Bronchial epithelial cell (primary cell): ENCODE measurements at regions not wholly inside any gene's neighbourhood (a gene's known extent, or its start where the extent isn't known, plus 50 kb on each side); places are given as distances from the start of the nearest gene placed in this dataset.

Experiments used
- DNase-seq: peaks from one replicate; pipeline ENCODE4 v3.0.0-alpha.2; 2010; ENCODE audit warnings: low read depth
- FAIRE-seq: peaks from 2 replicates; lab custom pipeline; 2011; peaks lifted over from hg19 to GRCh38; lab: Jason Lieb, UNC
- H3K27me3 ChIP-seq: 2 replicates; pipeline ENCODE4 v1.5.1; 2011; ENCODE audit warnings: low read length; ENCODE audit not compliant: control insufficient read depth, insufficient read depth
- H3K36me3 ChIP-seq: 2 replicates; pipeline ENCODE4 v1.5.1; 2011; ENCODE audit warnings: low read length; ENCODE audit not compliant: control insufficient read depth, insufficient read depth
- H3K4me3 ChIP-seq: 2 replicates; pipeline ENCODE4 v1.5.1; 2011; ENCODE audit warnings: mild to moderate bottlenecking, low read depth, low read length, control low read depth
- TF ChIP-seq, protein P1 (sequence below): IDR thresholded peaks from 2 replicates; pipeline ENCODE4 v1.5.1; 2011; ENCODE audit warnings: mild to moderate bottlenecking, moderate library complexity, low read length, control low read depth, inconsistent platforms; ENCODE audit not compliant: insufficient read depth, severe bottlenecking

DNA sequence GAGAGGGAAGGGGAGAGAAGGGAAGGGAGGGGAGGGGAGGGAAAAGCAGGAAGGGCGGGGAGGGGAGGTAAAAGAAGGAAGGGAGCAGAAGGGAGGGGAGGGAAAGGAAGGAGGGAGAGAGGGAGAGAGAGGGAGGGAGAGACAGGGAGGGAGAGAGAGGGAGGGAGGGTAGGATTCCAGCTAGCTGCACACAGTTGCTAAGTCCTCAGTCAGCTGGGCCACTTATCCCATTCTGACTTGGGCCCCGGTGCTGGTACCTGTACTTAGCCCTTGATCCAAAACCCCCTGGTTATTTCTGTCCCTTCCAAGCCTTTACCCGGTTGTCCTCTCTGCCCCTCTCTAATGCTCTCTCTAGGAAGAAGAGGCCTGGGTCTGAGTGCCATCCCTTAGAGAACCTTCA is 211.4 kb downstream of the TTC32 start:
- no peak overlapping the region for H3K4me3 ChIP-seq
- H3K36me3 ChIP-seq: no peaks in the 10 kb centered on the region
- no peak for DNase-seq
- no peak for FAIRE-seq
- TF ChIP-seq, protein P1, sequence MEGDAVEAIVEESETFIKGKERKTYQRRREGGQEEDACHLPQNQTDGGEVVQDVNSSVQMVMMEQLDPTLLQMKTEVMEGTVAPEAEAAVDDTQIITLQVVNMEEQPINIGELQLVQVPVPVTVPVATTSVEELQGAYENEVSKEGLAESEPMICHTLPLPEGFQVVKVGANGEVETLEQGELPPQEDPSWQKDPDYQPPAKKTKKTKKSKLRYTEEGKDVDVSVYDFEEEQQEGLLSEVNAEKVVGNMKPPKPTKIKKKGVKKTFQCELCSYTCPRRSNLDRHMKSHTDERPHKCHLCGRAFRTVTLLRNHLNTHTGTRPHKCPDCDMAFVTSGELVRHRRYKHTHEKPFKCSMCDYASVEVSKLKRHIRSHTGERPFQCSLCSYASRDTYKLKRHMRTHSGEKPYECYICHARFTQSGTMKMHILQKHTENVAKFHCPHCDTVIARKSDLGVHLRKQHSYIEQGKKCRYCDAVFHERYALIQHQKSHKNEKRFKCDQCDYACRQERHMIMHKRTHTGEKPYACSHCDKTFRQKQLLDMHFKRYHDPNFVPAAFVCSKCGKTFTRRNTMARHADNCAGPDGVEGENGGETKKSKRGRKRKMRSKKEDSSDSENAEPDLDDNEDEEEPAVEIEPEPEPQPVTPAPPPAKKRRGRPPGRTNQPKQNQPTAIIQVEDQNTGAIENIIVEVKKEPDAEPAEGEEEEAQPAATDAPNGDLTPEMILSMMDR: no peak
- H3K27me3 ChIP-seq: peaks cover 1% of the 10 kb centered on the region

DNA sequence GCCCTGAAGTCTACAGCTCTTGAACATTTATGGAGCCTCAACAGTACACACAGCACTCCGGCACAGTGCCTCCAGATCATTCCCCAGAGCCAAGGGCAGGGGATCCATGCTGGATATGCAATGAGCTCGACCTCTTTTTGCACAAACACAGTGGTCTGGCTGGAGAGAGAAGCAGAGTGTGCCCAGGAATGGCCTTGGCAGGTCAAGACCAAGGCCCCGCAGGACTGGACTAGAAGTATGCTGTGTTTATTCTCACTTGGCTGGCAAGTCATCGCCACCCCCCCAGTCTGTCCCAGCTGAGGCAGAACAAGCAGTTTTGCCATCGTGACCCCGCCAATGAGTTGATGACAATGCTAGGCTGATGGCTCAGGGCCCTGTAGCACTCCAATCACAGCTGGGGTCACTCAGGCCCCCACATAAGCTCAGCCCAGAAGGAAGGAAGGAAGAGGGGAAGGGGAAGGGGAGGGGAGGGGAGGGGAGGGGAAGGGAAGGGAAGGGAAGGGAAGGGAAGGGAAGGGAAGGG is 212.1 kb downstream of the TTC32 start:
- Histone ChIP-seq H3K27me3 (peaks cover 1% of the 10 kb centered on the region), H3K4me3 (no peak overlapping the region), H3K36me3 (no peaks in the 10 kb centered on the region)
- TF ChIP-seq, protein P1: no peak
- no peak for DNase-seq
- no peak for FAIRE-seq

DNA sequence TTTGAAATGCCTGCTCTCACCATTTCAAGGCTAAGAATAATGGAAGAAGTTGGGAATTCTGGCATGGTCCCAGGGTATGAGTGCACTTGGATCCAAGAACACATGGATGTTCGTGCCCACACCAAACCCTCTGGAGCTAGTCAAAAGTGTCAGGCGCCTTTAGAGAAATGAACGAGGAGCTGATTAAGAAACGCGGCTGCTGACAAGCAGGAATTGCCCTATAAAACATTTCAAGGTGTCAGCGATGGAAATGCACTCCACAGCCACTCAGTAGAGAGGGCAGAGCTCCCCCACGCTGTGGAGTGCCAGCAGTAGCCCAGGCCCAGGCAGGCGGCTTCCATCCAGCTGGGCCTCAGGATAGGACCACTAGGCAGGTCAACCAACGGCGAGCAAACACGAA is 213.7 kb downstream of the TTC32 start:
- TF ChIP-seq, protein P1: no peak
- no peak overlapping the region for H3K4me3 ChIP-seq
- H3K27me3 ChIP-seq: peaks cover 1% of the 10 kb centered on the region
- DNase-seq (no peak), FAIRE-seq (no peak)
- no peaks in the 10 kb centered on the region for H3K36me3 ChIP-seq

DNA sequence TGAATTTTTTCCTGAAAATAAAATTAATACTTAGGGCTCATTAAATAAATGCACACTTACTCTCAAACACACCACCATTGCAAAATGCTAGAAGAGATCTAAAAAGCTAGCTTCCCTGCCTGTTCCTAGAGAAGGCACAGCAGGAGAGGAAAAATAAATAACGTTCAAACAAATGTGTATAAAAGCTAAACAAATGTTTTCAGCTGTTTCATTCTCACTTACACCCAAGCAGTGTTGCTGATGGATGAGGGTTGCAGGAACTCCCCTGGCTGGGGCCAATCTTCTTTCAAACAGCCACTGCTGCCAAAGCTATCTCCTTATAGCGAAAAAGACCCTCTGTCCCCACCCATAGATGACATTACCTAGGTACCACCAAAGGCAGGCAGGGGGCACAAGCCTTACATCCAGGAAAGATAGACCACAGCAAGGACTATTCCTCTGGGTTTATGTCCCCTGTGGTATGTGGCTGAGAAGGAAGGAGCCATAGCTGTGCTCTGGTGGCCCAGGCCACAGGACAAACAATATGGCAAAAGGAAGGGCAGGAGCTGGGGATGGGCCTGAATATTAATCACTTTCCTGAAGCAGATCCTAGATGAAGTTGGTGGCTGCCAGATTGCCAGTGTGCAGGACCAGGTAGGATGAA is 214.6 kb downstream of the TTC32 start:
- H3K36me3 ChIP-seq: no peaks in the 10 kb centered on the region
- TF ChIP-seq, protein P1: no peak
- FAIRE-seq (no peak), DNase-seq (no peak)
- H3K4me3 ChIP-seq: no peak overlapping the region
- H3K27me3 ChIP-seq: peaks cover 1% of the 10 kb centered on the region

DNA sequence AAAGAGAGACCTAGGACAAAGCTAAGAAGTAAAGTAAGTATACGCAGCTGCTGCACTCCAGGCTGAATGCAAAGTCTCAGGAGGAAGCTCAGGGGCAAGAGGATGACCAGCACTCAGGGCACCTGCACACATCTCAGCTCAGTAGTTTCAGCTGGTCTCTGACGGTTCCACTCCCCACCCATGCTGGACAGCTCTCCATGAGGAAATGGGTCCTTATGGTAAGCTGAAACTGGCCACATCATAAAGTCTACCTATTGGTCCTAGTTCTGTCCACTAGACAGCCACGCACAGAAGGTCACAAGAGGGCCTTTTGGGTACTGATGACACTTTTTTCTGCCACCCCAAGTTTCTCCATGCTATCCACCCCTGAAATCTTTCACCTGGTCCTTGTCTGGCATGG is 215.3 kb downstream of the TTC32 start:
- no peaks in the 10 kb centered on the region for H3K36me3 ChIP-seq
- no peak overlapping the region for H3K4me3 ChIP-seq
- no peak for DNase-seq
- no peak for FAIRE-seq
- TF ChIP-seq, protein P1: no peak
- peaks cover 1% of the 10 kb centered on the region for H3K27me3 ChIP-seq

DNA sequence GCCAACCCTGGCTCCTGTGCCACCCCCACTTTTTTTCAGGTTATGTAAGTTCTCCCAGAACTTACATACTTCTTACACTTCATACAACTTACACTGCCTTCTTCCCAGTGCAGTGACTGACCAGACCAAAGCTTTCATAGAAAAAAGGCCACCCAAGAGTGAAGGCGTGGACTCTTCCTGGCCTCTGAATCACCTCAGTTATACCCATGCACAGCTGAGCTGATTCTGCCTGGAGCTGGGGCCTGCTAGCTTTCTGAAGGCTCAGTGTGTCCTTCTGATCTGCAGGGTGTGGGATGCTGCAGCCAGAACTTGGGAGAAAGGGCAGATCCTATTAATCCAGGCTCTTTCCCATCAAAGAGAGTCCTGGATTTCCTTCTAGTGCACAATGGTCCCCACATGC is 216.1 kb downstream of the TTC32 start:
- Histone ChIP-seq H3K36me3 (no peaks in the 10 kb centered on the region), H3K4me3 (no peak overlapping the region), H3K27me3 (peaks cover 1% of the 10 kb centered on the region)
- FAIRE-seq (no peak), DNase-seq (no peak)
- TF ChIP-seq, protein P1: no peak
